ENCODE measurements at regions not wholly inside any gene's neighbourhood (a gene's known extent, or its start where the extent isn't known, plus 50 kb on each side); places are given as distances from the start of the nearest gene placed in this dataset.

DNA sequence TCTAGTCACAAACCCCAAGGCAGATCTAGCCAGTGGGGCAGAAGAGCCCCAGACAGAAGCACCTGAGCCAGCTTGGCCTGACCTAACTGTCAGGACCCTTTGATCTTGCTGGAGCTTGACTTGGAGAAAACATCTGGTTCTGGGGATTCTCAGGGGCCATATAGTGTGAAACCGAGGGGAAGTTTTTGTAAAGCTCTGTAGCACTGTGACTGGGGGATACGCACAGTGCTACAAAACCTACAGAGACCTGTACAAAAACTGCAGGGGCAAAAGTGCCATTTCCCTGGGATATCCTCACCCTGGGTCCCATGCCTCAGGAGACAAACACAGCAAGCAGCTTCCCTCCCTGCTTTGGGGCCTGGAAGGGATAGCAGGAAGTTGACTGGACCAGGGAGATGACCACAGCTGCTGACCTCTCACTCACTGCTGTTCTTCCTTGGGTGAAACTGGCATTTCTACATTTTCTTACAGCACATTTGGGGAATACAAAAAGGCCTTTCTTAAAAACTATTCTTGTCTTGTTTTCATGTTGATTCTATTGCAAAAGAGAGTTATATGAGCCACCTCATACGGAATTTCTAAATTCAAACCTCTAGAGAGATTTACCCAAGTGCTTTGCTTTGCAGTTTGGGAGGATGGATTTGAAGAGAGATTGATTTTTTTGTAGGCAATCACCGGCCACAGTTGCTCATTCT, 140.0 kb downstream of the DAD1 start:
- DNase-seq (no peak), ATAC-seq (no peak)
- intact Hi-C loops (cut with DNase I, micrococcal nuclease): no loop called here
- Mint-ChIP-seq H3K4me3 (no peak overlapping the region), H3K27me3 (no peaks in the 10 kb centered on the region), H3K9me3 (ENCODE audit: low read depth) (no peaks in the 10 kb centered on the region), H3K4me1 (no peaks in the 10 kb centered on the region), H3K27ac (no peak overlapping the region), H3K36me3 (ENCODE audit: low read depth) (no peaks in the 10 kb centered on the region)
- ChIA-PET POLR2A (no interaction called here), CTCF (no interaction called here)

DNA sequence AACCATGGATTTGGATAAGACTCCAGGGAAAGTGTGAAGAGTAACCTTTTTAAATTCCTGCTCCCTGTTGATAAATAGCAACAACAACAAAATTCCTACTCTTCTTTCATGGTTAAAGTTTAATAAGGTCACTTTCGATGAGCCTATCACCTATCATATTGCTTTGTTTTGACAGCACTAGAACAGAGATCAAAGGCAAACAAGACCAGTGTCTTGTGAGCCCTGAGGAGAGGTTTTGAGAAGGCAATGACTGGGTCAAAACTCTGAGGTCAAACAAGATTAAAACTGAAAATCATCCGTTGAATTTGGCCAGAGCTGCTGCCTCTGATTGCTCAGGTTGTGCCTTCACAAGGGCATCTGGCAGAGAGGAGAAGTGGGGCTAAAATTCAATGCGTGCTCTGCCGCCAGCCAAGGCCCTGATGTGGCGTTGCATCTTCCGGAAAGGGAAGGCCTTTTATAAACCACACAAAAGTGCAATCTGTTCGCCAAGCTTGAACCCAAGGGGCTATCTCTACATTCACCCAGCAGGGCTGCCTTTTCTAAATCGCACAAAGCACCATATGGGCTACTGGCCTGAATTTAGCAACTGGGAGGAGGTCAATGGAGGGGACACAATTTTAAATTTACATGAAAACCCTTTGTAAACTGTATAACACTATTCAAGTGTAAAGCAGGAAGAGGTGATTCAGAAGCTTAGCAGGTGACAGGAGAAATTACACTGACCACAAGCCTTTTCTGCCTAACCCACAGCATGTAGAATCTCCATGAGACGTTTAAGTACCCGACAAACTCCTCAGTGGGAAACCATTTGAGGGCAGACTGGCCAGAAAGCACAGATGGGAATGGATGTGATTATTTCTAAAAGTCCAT, 140.8 kb downstream of the DAD1 start:
- Mint-ChIP-seq H3K9me3 (ENCODE audit: low read depth) (no peaks in the 10 kb centered on the region), H3K27me3 (no peaks in the 10 kb centered on the region), H3K36me3 (ENCODE audit: low read depth) (no peaks in the 10 kb centered on the region), H3K4me3 (no peak overlapping the region), H3K4me1 (no peaks in the 10 kb centered on the region), H3K27ac (no peak overlapping the region)
- ATAC-seq (no peak), DNase-seq (no peak)
- intact Hi-C loops (cut with DNase I, micrococcal nuclease): no loop called here
- ChIA-PET CTCF (no interaction called here), POLR2A (no interaction called here)

DNA sequence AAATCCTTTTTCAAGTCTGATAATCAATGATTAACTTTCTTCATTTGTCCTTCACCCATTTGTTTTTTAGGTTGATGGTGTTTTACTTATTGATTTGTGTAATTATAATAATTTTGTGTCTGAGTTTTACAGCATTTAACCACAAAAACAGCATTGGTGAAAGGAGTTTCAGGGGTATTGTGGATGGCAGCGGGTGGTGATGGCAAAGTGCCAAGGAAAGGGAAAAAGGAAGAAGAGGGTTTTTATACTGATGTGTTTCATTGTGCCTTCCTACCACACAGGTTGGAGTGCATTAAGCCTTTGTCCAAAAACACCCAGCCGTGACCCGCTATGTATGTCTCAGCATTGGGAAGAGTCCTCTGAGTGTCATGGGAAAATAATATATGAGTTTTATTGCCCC, 150.3 kb downstream of the DAD1 start:
- intact Hi-C loops (cut with DNase I, micrococcal nuclease): no loop called here
- ATAC-seq: no peak
- Mint-ChIP-seq H3K9me3 (ENCODE audit: low read depth) (no peaks in the 10 kb centered on the region), H3K4me3 (no peak overlapping the region), H3K36me3 (ENCODE audit: low read depth) (no peaks in the 10 kb centered on the region), H3K27ac (no peak overlapping the region), H3K27me3 (no peaks in the 10 kb centered on the region), H3K4me1 (no peaks in the 10 kb centered on the region)
- POLR2A ChIA-PET: no interaction called here
- CTCF ChIA-PET: no interaction called here
- DNase-seq: no peak

DNA sequence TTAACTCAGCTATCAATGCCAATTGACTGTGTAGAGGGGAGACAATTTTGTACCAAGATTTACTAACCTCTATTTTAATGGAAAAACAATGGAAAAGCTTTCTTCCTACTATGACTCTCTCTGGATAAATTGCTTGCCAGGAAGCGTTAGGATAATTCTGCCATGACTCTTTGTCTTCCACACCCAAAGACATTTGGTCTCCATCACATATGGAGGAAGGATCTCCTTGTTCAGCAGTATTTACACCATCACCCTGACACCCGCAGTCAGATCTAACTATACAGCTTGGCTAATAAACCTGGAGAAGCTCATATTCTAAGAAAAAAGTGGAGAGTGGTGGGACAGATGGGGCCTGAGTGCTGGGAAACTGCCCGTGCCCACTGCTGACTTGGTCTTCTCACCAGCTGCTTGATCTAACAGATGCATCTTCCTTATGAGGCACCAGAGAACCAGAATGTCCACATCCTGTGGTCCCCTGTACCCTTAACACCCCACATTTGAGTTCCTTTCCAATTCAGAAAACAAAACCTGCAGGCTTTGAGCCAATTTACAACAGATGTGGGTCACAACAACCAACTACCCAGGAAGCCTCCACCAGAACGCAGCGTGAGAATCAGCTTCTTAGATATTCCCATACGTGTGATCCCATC, 154.0 kb downstream of the DAD1 start:
- Mint-ChIP-seq H3K36me3 (ENCODE audit: low read depth) (no peaks in the 10 kb centered on the region), H3K9me3 (ENCODE audit: low read depth) (no peaks in the 10 kb centered on the region), H3K4me1 (no peaks in the 10 kb centered on the region), H3K4me3 (no peak overlapping the region), H3K27ac (no peak overlapping the region), H3K27me3 (no peaks in the 10 kb centered on the region)
- no peak for DNase-seq
- intact Hi-C loops (cut with DNase I, micrococcal nuclease): no loop called here
- CTCF ChIA-PET: no interaction called here
- ATAC-seq: no peak
- POLR2A ChIA-PET: no interaction called here

DNA sequence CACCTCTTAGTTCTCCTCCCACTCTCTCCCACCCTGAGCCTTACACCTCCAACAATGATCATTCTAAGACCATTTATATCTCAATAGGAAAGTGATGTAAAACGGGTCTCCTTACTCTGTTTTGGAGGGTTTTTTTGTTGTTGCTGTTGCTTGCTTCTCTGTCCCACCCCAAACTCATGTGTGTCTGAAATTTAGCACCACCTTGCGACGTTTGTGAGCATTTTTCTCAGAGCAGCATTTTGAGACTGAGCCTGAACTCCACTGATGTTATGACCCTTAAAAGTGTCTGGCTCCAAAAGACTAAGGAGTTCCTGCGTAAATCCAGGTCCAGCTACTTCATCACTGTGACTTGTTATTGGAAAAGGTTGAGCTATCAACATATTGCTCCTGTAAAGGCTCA, 155.0 kb downstream of the DAD1 start:
- ChIA-PET CTCF (no interaction called here), POLR2A (no interaction called here)
- Mint-ChIP-seq H3K36me3 (ENCODE audit: low read depth) (no peaks in the 10 kb centered on the region), H3K4me1 (no peaks in the 10 kb centered on the region), H3K27ac (no peak overlapping the region), H3K4me3 (no peak overlapping the region), H3K27me3 (no peaks in the 10 kb centered on the region), H3K9me3 (ENCODE audit: low read depth) (no peaks in the 10 kb centered on the region)
- no peak for ATAC-seq
- intact Hi-C loops (cut with DNase I, micrococcal nuclease): no loop called here
- DNase-seq: no peak

DNA sequence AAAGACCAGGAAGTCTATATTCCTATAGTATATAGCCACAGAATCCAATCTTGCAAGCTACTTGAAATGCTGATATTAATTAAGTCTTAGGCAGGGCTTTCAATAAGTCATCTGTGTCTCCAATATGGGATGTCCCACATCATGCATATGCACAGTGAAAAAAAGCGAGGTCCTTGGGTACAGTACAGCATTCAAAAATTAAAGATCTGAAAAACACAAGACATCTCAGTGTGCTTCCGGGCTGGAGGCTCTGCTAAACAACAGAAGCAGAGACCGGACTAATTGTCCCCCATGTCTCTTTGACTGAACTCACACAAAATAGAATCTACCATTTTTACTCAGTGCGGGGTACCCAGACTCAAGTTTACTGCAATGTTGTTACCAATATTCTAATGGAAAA, 156.0 kb downstream of the DAD1 start:
- intact Hi-C loops (cut with DNase I, micrococcal nuclease): no loop called here
- ChIA-PET POLR2A (no interaction called here), CTCF (no interaction called here)
- ATAC-seq (no peak), DNase-seq (no peak)
- H3K4me1 Mint-ChIP-seq: no peaks in the 10 kb centered on the region
- no peaks in the 10 kb centered on the region for H3K9me3 Mint-ChIP-seq (ENCODE audit: low read depth)
- no peak overlapping the region for H3K27ac Mint-ChIP-seq
- no peaks in the 10 kb centered on the region for H3K36me3 Mint-ChIP-seq (ENCODE audit: low read depth)
- H3K4me3 Mint-ChIP-seq: no peak overlapping the region
- H3K27me3 Mint-ChIP-seq: no peaks in the 10 kb centered on the region

DNA sequence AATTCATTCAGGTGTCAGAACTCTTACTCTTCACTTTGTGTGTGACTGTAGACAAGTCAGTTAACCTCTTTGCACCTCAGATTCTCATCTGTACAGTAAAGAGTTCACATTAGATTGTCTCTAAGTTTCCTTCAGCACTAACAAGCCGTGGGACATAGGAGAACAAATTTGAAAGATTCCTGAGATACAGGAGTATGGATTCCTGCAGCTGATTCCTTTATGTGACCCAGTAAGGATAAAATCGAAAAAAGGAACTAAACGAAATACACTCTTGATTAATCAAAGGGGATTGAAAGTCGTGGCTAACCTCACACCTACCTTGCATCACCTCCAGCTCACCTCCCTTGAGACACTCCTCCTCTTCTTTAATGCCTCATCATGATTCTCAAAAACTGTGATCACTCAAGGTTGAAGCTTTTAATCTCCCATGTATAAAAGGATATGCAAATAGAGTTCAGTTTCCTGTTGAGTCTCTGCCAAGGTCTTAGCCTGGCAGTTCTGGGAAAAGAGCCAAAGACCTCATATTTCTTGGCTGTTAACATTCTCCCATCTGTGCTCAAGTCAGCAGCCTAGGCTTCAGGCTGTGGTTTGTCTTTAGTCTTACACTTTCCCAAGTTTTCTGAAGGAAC, 156.6 kb downstream of the DAD1 start:
- ChIA-PET POLR2A (no interaction called here), CTCF (no interaction called here)
- ATAC-seq: no peak
- Mint-ChIP-seq H3K27me3 (no peaks in the 10 kb centered on the region), H3K9me3 (ENCODE audit: low read depth) (no peaks in the 10 kb centered on the region), H3K36me3 (ENCODE audit: low read depth) (no peaks in the 10 kb centered on the region), H3K4me1 (no peaks in the 10 kb centered on the region), H3K27ac (no peak overlapping the region), H3K4me3 (no peak overlapping the region)
- no peak for DNase-seq
- intact Hi-C loops (cut with DNase I, micrococcal nuclease): no loop called here

DNA sequence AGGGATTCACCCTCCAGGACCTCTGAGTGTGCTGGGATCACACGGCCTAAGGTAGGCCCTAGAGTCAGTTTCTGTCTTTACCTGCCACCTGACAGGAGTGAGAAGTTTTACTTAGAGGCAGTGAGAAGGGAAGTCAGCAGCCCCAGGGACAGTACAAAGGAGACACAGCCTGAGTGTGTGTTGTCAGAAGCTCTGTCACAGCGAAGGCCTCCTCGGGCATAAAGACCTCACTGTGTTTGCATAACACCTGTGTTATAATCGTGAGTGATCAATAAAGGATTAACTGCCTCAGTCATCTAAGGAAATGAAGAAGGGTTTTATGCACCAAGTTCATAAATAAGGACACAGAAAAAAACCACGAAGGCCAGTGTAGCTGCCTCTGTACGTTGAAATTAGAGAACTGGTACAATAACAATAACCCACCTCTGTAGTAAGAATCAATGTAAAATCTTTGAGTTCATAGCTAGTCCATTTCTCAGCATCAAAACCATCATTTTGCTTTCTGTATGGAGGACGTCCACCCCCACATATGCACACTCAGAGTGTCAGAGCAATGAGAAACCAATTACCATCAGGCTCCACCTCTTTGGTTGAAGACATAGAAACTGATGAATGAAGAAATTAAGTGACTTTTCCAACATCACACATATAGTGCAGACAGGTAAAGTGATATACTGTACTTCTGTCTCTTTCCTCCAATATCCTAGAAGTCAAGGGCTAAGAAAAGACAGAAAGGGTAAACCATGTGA, 159.3 kb downstream of the DAD1 start:
- intact Hi-C loops (cut with DNase I, micrococcal nuclease): no loop called here
- no peaks in the 10 kb centered on the region for H3K4me1 Mint-ChIP-seq
- CTCF ChIA-PET: no interaction called here

DNA sequence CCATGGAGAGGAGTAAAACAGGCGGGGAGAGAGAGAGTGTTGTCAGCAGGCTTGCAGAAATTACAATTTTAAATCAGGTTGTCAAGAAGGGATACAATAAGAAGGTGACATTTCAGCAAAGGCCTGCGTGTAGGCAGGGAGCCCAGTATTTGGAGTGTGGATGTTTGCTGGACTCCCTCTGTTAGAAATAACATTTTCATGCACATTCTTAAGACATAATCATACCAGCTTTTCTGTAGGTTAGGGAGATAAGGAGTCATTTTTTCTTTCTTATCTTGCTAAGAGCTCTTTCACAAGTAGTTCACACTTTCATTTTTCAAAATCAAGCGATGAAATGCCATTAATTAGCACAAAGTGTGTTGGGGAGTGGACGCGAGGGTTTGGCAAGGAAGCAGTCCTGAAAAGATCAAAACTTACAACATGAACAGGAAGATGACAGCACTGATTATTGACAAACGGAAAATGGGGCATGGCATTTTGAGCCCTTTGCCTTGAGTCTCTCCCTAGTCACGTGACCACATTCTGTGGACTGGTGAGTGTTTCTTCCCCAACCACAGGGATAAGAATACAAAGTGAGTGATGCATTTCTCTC, 160.2 kb downstream of the DAD1 start:
- no peak overlapping the region for H3K4me3 Mint-ChIP-seq
- ChIA-PET CTCF (no interaction called here), POLR2A (no interaction called here)
- no peaks in the 10 kb centered on the region for H3K9me3 Mint-ChIP-seq (ENCODE audit: low read depth)
- ATAC-seq (no peak), DNase-seq (no peak)
- no peaks in the 10 kb centered on the region for H3K36me3 Mint-ChIP-seq (ENCODE audit: low read depth)
- H3K27ac Mint-ChIP-seq: no peak overlapping the region
- no peaks in the 10 kb centered on the region for H3K27me3 Mint-ChIP-seq
- intact Hi-C loops (cut with DNase I, micrococcal nuclease): no loop called here
- no peaks in the 10 kb centered on the region for H3K4me1 Mint-ChIP-seq

More for the DNA sequence above, 159.3 kb downstream of the DAD1 start:
- no peak for ATAC-seq
- no peak for DNase-seq
- POLR2A ChIA-PET: no interaction called here
- Mint-ChIP-seq H3K27me3 (no peaks in the 10 kb centered on the region), H3K9me3 (ENCODE audit: low read depth) (no peaks in the 10 kb centered on the region), H3K27ac (no peak overlapping the region), H3K36me3 (ENCODE audit: low read depth) (no peaks in the 10 kb centered on the region), H3K4me3 (no peak overlapping the region)

DNA sequence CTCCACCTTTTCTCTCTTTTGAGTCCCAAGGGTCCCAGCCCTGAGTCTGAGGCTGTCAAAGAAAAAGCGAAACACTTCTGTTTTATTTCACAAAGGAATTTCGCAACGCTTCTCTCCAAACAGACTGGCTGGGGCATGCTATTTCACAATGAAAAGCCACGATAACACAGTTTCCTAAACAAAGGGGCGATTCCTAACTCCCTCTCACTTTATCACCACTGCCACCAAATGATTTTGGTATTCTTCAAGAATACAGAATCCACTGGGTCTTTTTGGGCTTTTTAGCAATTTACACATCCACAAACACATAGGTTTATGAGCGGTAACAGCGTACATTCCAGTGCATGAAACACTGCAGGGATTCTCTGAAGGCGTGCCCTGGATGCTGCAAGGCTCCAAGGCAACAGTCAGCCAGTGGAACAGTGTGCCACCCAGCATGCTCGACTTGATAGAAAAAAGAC, 161.2 kb downstream of the DAD1 start:
- Mint-ChIP-seq H3K27ac (no peak overlapping the region), H3K27me3 (no peaks in the 10 kb centered on the region), H3K9me3 (ENCODE audit: low read depth) (no peaks in the 10 kb centered on the region), H3K4me3 (no peak overlapping the region), H3K4me1 (no peaks in the 10 kb centered on the region), H3K36me3 (ENCODE audit: low read depth) (no peaks in the 10 kb centered on the region)
- CTCF ChIA-PET: no interaction called here
- ATAC-seq (no peak), DNase-seq (no peak)
- intact Hi-C loops (cut with DNase I, micrococcal nuclease): no loop called here
- POLR2A ChIA-PET: no interaction called here

DNA sequence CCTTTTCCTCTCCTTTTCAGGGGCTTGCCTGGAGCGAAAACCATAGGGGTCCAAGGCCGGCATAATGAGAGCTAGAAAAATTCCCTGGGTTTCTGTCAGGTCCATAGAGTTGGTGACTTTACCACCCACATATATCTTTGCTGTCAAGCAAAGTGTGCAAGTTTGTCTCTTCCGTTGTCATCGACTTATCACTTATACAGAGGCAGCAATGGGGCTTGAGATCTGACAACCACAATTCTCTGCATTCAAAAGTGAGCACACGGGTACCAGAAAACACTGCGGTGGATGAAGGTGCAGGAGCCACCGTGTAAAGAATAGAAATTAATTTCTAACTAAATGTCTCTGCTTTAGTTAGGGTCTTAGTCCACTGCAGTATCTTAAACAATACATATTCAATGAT, 162.3 kb downstream of the DAD1 start:
- intact Hi-C loops (cut with DNase I, micrococcal nuclease): no loop called here

More for the DNA sequence above, 162.3 kb downstream of the DAD1 start:
- H3K36me3 Mint-ChIP-seq (ENCODE audit: low read depth): no peaks in the 10 kb centered on the region
- CTCF ChIA-PET: no interaction called here
- H3K4me1 Mint-ChIP-seq: no peaks in the 10 kb centered on the region
- POLR2A ChIA-PET: no interaction called here
- DNase-seq: no peak
- no peak overlapping the region for H3K27ac Mint-ChIP-seq
- H3K9me3 Mint-ChIP-seq (ENCODE audit: low read depth): no peaks in the 10 kb centered on the region
- ATAC-seq: no peak
- H3K4me3 Mint-ChIP-seq: no peak overlapping the region
- H3K27me3 Mint-ChIP-seq: no peaks in the 10 kb centered on the region

Measured in activated CD4-positive, alpha-beta T cell treated with anti-CD3 and anti-CD28 coated beads for 36 hours (primary cell).